PC-9 (cell line): ENCODE measurements at regions not wholly inside any gene's neighbourhood (a gene's known extent, or its start where the extent isn't known, plus 50 kb on each side); places are given as distances from the start of the nearest gene placed in this dataset.

Experiments used
- BruUV-seq: library from RNA; stranded (reverse); fragments of 400-500 nt; replicated peaks from 2 replicates; lab custom pipeline; 2021; lab: Mats Ljungman, UMichigan
- CTCF ChIA-PET: fragments of 300-600 bp; sonication (Branson Sonifier 250); formaldehyde crosslinking; loops from one replicate; lab custom pipeline; 2022; ENCODE audit warnings: antibody characterized with exemption; lab: Charles Lee
- POLR2A ChIA-PET: fragments of 300-600 bp; sonication (Branson Sonifier 250); formaldehyde crosslinking; loops from one replicate; lab custom pipeline; 2022; ENCODE audit warnings: antibody characterized with exemption; ENCODE audit not compliant: unreplicated experiment; lab: Charles Lee
- DNase-seq, 2 experiments: peaks; one replicate each; pipeline versions ENCODE4 v3.0.0 to v3.0.0-alpha.2; 2015 to 2022; ENCODE audit warnings: mixed read lengths in 1 of 2
- H2AFZ ChIP-seq: fragments of 200-600 bp; sonication (generic); 2 replicates; pipeline ENCODE4 v1.8.1; 2017; ENCODE audit warnings: antibody characterized with exemption
- H3F3A ChIP-seq: fragments of 200-600 bp; sonication (generic); 2 replicates; pipeline ENCODE4 v1.8.1; 2017; ENCODE audit warnings: antibody characterized with exemption, mild to moderate bottlenecking, low read depth; ENCODE audit not compliant: insufficient read depth
- H3K27ac ChIP-seq: fragments of 200-600 bp; sonication (generic); 2 replicates; pipeline ENCODE4 v1.6.1; 2016; ENCODE audit warnings: mixed run types
- H3K27me3 ChIP-seq: fragments of 200-600 bp; sonication (generic); 2 replicates; pipeline ENCODE4 v1.6.1; 2016; ENCODE audit warnings: low read depth, mixed run types; ENCODE audit not compliant: insufficient read depth
- H3K36me3 ChIP-seq: fragments of 200-600 bp; sonication (generic); 2 replicates; pipeline ENCODE4 v1.6.1; 2016; ENCODE audit warnings: low read depth, mixed run types
- H3K4me1 ChIP-seq: fragments of 200-600 bp; sonication (generic); replicated peaks from 2 replicates; pipeline ENCODE4 v1.6.1; 2016; ENCODE audit warnings: mixed run types; ENCODE audit not compliant: insufficient read depth
- H3K4me2 ChIP-seq: fragments of 200-600 bp; sonication (generic); 2 replicates; pipeline ENCODE4 v1.6.1; 2017; ENCODE audit warnings: mixed run types
- H3K4me3 ChIP-seq: fragments of 200-600 bp; sonication (generic); 2 replicates; pipeline ENCODE4 v1.6.1; 2016; ENCODE audit warnings: mixed run types
- H3K79me2 ChIP-seq: fragments of 200-600 bp; sonication (generic); 2 replicates; pipeline ENCODE4 v1.6.1; 2017; ENCODE audit warnings: low read depth, mixed run types
- H3K9me2 ChIP-seq: fragments of 200-600 bp; sonication (generic); 2 replicates; pipeline ENCODE4 v1.8.1; 2017; ENCODE audit warnings: mild to moderate bottlenecking; ENCODE audit not compliant: insufficient read depth
- H3K9me3 ChIP-seq: fragments of 200-600 bp; sonication (generic); 2 replicates; pipeline ENCODE4 v1.8.1; 2016; ENCODE audit warnings: low read depth; ENCODE audit not compliant: insufficient read depth
- H4K20me1 ChIP-seq: fragments of 200-600 bp; sonication (generic); 2 replicates; pipeline ENCODE4 v1.8.1; 2017; ENCODE audit not compliant: insufficient read depth
- CTCF ChIP-seq: fragments of 200-600 bp; sonication (generic); conservative IDR thresholded peaks from 2 replicates; pipeline ENCODE4 v1.6.1; 2017; ENCODE audit warnings: mixed run types, antibody characterized with exemption, mild to moderate bottlenecking, moderate library complexity
- EZH2 ChIP-seq: fragments of 200-600 bp; sonication (generic); IDR thresholded peaks from 2 replicates; pipeline ENCODE4 v1.8.0; 2017; ENCODE audit warnings: antibody characterized with exemption, low read depth
- intact Hi-C: fragments of 100-400 bp; cut with micrococcal nuclease; formaldehyde crosslinking; loops from one replicate; pipeline ENCODE4 v1.10.0; 2022; ENCODE audit not compliant: unreplicated experiment

- H2AFZ ChIP-seq, result no peak overlapping the region
- no TSS peak for BruUV-seq
Observed at GRCh38 chr4:186422296-186422695, 133.1 kb downstream of the MTNR1A start.

GRCh38 chr4:186416451-186417060, 138.8 kb downstream of the MTNR1A start:
- BruUV-seq, result no TSS peak
- no peaks in the 10 kb centered on the region for H4K20me1 ChIP-seq
- POLR2A ChIA-PET, result no interaction called here
- no peaks in the 10 kb centered on the region for H3K79me2 ChIP-seq
- H3K36me3 ChIP-seq, result no peaks in the 10 kb centered on the region
- H3K9me3 ChIP-seq, result no peaks in the 10 kb centered on the region
- no peaks in the 10 kb centered on the region for H3F3A ChIP-seq
- TF ChIP-seq CTCF, result no peak
- no peak for TF ChIP-seq EZH2
- no peaks in the 10 kb centered on the region for H3K9me2 ChIP-seq
- no peaks in the 10 kb centered on the region for H3K4me1 ChIP-seq
- intact Hi-C loops, result no loop called here
- H2AFZ ChIP-seq, result no peak overlapping the region
- DNase-seq, result no peak
- H3K27ac ChIP-seq, result no peak overlapping the region
- CTCF ChIA-PET, result no interaction called here
- H3K4me2 ChIP-seq, result no peak overlapping the region
- H3K4me3 ChIP-seq, result no peak overlapping the region
- peaks cover 81% of the 10 kb centered on the region for H3K27me3 ChIP-seq

More at GRCh38 chr4:186422296-186422695, 133.1 kb downstream of the MTNR1A start:
- H3K9me2 ChIP-seq, result no peaks in the 10 kb centered on the region
- H3K27ac ChIP-seq, result no peak overlapping the region
- no peaks in the 10 kb centered on the region for H3K79me2 ChIP-seq
- ChIA-PET POLR2A (no interaction called here), CTCF (no interaction called here)
- H3K27me3 ChIP-seq, result peaks cover 35% of the 10 kb centered on the region
- H3K36me3 ChIP-seq, result no peaks in the 10 kb centered on the region
- no peaks in the 10 kb centered on the region for H4K20me1 ChIP-seq
- H3F3A ChIP-seq, result no peaks in the 10 kb centered on the region
- intact Hi-C loops, result no loop called here
- H3K9me3 ChIP-seq, result no peaks in the 10 kb centered on the region
- H3K4me3 ChIP-seq, result no peak overlapping the region
- TF ChIP-seq EZH2 (no peak), CTCF (no peak)
- no peak for DNase-seq
- no peaks in the 10 kb centered on the region for H3K4me1 ChIP-seq
- no peak overlapping the region for H3K4me2 ChIP-seq

- Histone ChIP-seq H4K20me1 (no peaks in the 10 kb centered on the region), H3F3A (no peaks in the 10 kb centered on the region), H3K36me3 (no peaks in the 10 kb centered on the region), H3K79me2 (no peaks in the 10 kb centered on the region), H3K4me1 (no peaks in the 10 kb centered on the region), H3K4me2 (no peak overlapping the region), H3K4me3 (no peak overlapping the region), H3K27me3 (peaks cover 72% of the 10 kb centered on the region), H3K9me2 (no peaks in the 10 kb centered on the region), H2AFZ (no peak overlapping the region), H3K9me3 (no peaks in the 10 kb centered on the region), H3K27ac (no peak overlapping the region)
- CTCF ChIA-PET, result no interaction called here
- TF ChIP-seq EZH2, result no peak
- TF ChIP-seq CTCF, result no peak
- no peak for DNase-seq
- BruUV-seq, result no TSS peak
- POLR2A ChIA-PET, result no interaction called here
- intact Hi-C loops, result no loop called here
Observed at GRCh38 chr4:186414390-186414789, 141.0 kb downstream of the MTNR1A start.
